ENCODE measurements at regions not wholly inside any gene's neighbourhood (a gene's known extent, or its start where the extent isn't known, plus 50 kb on each side); places are given as distances from the start of the nearest gene placed in this dataset.

DNA sequence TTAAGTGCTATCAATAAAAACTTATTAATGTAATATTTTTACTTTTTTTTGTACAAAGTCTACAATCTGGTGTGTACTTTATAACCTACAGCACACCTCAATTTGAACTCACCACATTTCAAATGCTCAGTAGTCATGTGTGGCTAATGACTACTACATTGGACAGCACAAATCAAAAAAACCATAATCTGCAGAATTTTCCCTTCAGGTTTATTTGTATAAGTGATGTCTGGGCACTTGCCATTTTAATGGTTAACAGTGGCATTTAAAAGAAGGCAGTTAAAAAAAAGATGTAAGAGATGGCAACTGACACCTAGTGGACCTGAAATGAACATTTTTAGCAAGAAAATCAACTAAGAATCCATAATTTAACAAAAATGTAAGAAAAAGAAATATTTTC is 124.6 kb upstream of the NRBF2 start:
- intact Hi-C loops (cut with DNase I) = no loop called here
- Histone ChIP-seq H3K4me1 (no peaks in the 10 kb centered on the region), H3K9me3 (no peaks in the 10 kb centered on the region), H3K36me3 (no peaks in the 10 kb centered on the region), H3K27ac (no peak overlapping the region), H3K27me3 (no peaks in the 10 kb centered on the region), H3K4me3 (no peak overlapping the region)
- no peak for DNase-seq
- TF ChIP-seq, protein P1, sequence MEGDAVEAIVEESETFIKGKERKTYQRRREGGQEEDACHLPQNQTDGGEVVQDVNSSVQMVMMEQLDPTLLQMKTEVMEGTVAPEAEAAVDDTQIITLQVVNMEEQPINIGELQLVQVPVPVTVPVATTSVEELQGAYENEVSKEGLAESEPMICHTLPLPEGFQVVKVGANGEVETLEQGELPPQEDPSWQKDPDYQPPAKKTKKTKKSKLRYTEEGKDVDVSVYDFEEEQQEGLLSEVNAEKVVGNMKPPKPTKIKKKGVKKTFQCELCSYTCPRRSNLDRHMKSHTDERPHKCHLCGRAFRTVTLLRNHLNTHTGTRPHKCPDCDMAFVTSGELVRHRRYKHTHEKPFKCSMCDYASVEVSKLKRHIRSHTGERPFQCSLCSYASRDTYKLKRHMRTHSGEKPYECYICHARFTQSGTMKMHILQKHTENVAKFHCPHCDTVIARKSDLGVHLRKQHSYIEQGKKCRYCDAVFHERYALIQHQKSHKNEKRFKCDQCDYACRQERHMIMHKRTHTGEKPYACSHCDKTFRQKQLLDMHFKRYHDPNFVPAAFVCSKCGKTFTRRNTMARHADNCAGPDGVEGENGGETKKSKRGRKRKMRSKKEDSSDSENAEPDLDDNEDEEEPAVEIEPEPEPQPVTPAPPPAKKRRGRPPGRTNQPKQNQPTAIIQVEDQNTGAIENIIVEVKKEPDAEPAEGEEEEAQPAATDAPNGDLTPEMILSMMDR (IDR thresholded peaks at IDR 0.05) = no peak
- no peak for ATAC-seq

DNA sequence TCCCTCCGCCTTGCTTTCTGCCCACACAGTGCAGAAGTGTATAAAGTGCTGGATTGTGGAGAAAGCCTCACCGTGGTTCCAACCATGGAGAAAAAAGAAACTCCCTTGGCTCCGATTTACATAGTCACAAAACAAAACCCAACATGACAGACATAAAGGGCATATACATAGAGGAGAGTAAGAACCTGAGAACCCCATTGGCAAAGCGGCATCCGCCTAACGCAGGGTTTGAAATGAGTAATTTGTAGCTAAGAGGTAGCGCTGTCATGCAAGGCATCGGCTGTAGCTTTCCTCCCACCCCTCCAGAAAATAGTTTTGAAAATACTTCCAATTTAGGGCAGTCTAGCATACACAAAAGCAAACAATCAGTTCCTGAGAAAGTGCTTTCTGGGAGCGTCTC is 126.0 kb upstream of the NRBF2 start:
- ATAC-seq = no peak
- TF ChIP-seq, protein P1 (IDR thresholded peaks at IDR 0.05) = no peak
- no peak overlapping the region for H3K4me3 ChIP-seq

DNA sequence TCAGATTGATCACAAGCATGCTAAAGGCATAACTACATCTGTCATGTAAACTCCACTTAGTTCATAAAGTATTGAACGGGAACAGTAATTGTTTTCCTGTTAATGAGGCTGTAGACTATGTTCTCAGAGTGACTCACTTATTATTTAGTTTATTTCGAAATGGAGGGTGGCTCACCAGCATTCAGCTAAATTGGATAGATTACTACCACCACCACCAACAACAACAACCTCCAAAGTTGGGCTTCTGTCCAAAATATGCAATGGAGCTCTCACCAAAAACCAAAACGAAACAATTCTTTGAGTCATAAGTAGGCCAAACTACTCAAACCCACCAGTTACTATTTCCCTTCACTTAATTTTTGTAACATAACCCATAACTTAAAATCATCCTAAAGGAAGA is 127.9 kb upstream of the NRBF2 start:
- DNase-seq = no peak
- intact Hi-C loops (cut with DNase I) = no loop called here
- TF ChIP-seq, protein P1 (IDR thresholded peaks at IDR 0.05) = no peak

More for the DNA sequence above, 126.0 kb upstream of the NRBF2 start:
- H3K9me3 ChIP-seq = no peaks in the 10 kb centered on the region
- H3K36me3 ChIP-seq = no peaks in the 10 kb centered on the region
- no peaks in the 10 kb centered on the region for H3K4me1 ChIP-seq
- no peak for DNase-seq
- no peaks in the 10 kb centered on the region for H3K27me3 ChIP-seq
- intact Hi-C loops (cut with DNase I) = no loop called here
- H3K27ac ChIP-seq = no peak overlapping the region

DNA sequence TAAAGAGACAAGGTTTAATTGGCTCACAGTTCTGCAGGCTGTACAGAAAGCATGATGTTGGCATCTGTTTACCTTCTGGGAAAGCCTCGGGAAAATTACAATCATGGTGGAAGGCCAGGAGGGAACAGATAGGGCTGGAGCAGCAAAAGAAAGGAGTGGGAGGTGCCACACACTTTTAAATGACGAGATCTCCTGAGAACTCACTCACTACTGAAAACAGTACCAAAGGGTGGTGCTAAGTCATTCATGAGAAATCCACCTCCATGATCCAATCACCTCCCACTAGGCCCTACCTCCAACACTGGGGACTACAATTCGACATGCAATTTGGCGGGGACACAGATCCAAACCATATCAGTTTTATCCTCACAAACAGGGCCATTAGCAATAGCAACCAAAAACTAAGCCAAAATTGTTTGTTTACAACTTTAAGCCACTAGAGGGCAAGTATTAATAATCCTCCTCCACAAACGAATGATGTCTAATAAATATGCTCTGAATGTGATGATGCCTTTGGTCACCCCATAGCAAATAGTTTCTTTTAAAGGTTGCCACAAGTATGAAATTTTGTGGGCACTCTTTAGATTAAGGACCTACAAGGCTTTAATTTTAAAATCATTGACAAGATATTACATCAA is 129.2 kb upstream of the NRBF2 start:
- H3K9me3 ChIP-seq = no peaks in the 10 kb centered on the region
- no peak overlapping the region for H3K4me3 ChIP-seq
- ATAC-seq = no peak
- TF ChIP-seq, protein P1 (IDR thresholded peaks at IDR 0.05) = no peak
- intact Hi-C loops (cut with DNase I) = no loop called here
- no peaks in the 10 kb centered on the region for H3K27me3 ChIP-seq
- no peaks in the 10 kb centered on the region for H3K4me1 ChIP-seq
- no peaks in the 10 kb centered on the region for H3K36me3 ChIP-seq
- no peak for DNase-seq
- H3K27ac ChIP-seq = no peak overlapping the region

More for the DNA sequence above, 127.9 kb upstream of the NRBF2 start:
- ATAC-seq = no peak
- no peak overlapping the region for H3K4me3 ChIP-seq
- no peaks in the 10 kb centered on the region for H3K36me3 ChIP-seq
- H3K27me3 ChIP-seq = no peaks in the 10 kb centered on the region
- no peaks in the 10 kb centered on the region for H3K4me1 ChIP-seq
- H3K27ac ChIP-seq = peak overlapping the region in 1 of 2 donors; percentile 29
- no peaks in the 10 kb centered on the region for H3K9me3 ChIP-seq

DNA sequence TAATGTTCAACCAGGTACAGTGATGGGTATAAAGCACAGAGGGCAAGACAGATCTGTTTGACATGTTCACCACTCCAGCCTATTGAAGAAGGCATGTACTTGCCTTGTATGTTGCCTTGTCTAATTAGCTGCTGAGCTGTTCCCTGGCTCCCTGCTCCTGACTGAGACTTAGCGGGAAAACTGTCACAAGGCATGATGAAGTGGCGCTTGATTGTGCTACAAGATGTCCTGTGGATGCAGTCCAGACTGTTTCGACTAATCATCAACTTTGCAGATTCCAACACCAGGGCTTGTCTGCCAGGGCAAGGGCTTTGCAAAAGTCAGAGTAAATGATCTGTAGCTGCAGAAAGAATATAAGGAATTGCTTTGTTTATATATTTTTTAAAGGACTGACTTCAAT is 136.2 kb upstream of the NRBF2 start:
- Histone ChIP-seq H3K27ac (no peak overlapping the region), H3K4me1 (no peaks in the 10 kb centered on the region), H3K36me3 (no peaks in the 10 kb centered on the region), H3K27me3 (peaks cover 0 to 3% of the 10 kb centered on the region in 2 donors), H3K9me3 (no peaks in the 10 kb centered on the region), H3K4me3 (no peak overlapping the region)
- ATAC-seq (peak; percentile 49), DNase-seq (peak in 2 of 4 donors; percentile 34 to 60)
- intact Hi-C loops (cut with DNase I) = no loop called here
- TF ChIP-seq, protein P1 (IDR thresholded peaks at IDR 0.05) = no peak
